ENCODE measurements at regions not wholly inside any gene's neighbourhood (a gene's known extent, or its start where the extent isn't known, plus 50 kb on each side); places are given as distances from the start of the nearest gene placed in this dataset.

DNA sequence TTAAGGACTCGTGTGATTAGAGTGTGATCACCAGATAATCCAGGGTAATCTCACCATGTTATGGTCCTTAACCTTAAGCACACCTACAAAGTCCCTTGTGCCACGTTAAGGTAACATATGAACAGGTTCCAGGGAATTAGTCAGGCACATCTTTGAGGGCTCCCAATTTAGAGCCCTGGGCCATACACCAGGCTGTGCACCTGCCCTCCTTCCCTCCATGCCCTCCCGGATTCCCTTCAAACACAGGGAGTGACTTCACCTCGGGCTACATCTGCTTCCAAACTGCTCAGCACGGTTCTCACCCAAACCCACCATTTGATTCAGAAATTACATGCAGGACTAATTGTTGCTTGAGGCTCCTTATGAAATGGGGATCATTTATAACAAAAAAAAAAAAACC is 93.9 kb upstream of the HABP2 start:
- Mint-ChIP-seq H3K4me1 (ENCODE audit: low read depth) (no peaks in the 10 kb centered on the region), H3K27me3 (peaks cover 59% of the 10 kb centered on the region), H3K27ac (no peak overlapping the region)

GRCh38 chr10:113459626-113460280 is 93.1 kb upstream of the HABP2 start:
- no peaks in the 10 kb centered on the region for H3K9me3 Mint-ChIP-seq

More for the DNA sequence above, 93.9 kb upstream of the HABP2 start:
- no peaks in the 10 kb centered on the region for H3K9me3 Mint-ChIP-seq
- H3K36me3 Mint-ChIP-seq (ENCODE audit: low read depth) = no peaks in the 10 kb centered on the region
- no peak for DNase-seq
- H3K4me3 Mint-ChIP-seq = no peak overlapping the region

DNA sequence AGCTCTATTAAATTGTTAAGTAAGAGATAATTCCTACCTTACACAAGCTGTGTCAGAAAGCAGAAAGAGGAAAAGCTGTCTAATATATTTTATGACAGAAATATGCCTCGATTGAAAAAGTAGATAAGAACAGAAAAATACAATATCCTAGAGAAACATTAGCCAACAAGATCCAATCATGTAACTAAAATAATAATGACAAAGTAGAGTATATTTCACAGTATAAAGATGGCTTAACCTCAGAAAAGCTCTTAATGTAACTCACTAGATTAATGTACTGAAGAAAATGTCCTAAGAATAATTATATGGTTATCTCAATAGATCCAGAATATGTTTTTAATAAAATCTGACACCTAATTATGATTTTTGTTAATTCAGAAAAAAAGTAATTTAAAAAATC is 89.8 kb upstream of the HABP2 start:
- Mint-ChIP-seq H3K4me3 (no peak overlapping the region), H3K4me1 (ENCODE audit: low read depth) (no peaks in the 10 kb centered on the region), H3K9me3 (no peaks in the 10 kb centered on the region), H3K27me3 (peaks cover 31% of the 10 kb centered on the region), H3K27ac (no peak overlapping the region), H3K36me3 (ENCODE audit: low read depth) (no peaks in the 10 kb centered on the region)
- no peak for DNase-seq

More at GRCh38 chr10:113459626-113460280, 93.1 kb upstream of the HABP2 start:
- Mint-ChIP-seq H3K36me3 (ENCODE audit: low read depth) (no peaks in the 10 kb centered on the region), H3K27me3 (peaks cover 54% of the 10 kb centered on the region), H3K4me1 (ENCODE audit: low read depth) (no peaks in the 10 kb centered on the region), H3K27ac (no peak overlapping the region), H3K4me3 (no peak overlapping the region)
- no peak for DNase-seq

GRCh38 chr10:113463777-113464176 is 89.1 kb upstream of the HABP2 start:
- no peak for DNase-seq

DNA sequence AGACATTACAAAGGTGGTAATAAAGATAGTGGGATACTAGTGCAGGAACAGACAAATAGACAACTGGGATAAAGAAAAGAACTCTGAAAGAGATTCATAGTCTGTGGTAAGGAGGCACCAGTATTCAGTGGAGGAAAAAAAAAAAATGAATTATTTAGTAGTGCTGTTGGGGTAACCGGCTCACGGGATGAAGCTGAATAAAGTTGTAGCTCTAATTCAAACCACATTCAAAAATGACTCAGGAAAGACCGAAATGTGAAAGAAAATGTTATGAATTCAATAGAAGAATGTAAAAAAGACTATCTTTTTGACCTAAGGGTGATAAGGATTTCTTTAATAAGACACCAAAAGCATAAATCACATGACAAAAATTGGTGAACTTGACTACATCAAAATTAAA is 83.1 kb upstream of the HABP2 start:
- no peak overlapping the region for H3K27ac Mint-ChIP-seq
- no peak for DNase-seq
- no peaks in the 10 kb centered on the region for H3K9me3 Mint-ChIP-seq
- no peaks in the 10 kb centered on the region for H3K4me1 Mint-ChIP-seq (ENCODE audit: low read depth)
- peaks cover under 1% of the 10 kb centered on the region for H3K27me3 Mint-ChIP-seq
- H3K4me3 Mint-ChIP-seq = no peak overlapping the region
- H3K36me3 Mint-ChIP-seq (ENCODE audit: low read depth) = no peaks in the 10 kb centered on the region

More at GRCh38 chr10:113463777-113464176, 89.1 kb upstream of the HABP2 start:
- Mint-ChIP-seq H3K27ac (no peak overlapping the region), H3K9me3 (no peaks in the 10 kb centered on the region), H3K27me3 (peaks cover 31% of the 10 kb centered on the region), H3K4me1 (ENCODE audit: low read depth) (no peaks in the 10 kb centered on the region), H3K4me3 (no peak overlapping the region), H3K36me3 (ENCODE audit: low read depth) (no peaks in the 10 kb centered on the region)

DNA sequence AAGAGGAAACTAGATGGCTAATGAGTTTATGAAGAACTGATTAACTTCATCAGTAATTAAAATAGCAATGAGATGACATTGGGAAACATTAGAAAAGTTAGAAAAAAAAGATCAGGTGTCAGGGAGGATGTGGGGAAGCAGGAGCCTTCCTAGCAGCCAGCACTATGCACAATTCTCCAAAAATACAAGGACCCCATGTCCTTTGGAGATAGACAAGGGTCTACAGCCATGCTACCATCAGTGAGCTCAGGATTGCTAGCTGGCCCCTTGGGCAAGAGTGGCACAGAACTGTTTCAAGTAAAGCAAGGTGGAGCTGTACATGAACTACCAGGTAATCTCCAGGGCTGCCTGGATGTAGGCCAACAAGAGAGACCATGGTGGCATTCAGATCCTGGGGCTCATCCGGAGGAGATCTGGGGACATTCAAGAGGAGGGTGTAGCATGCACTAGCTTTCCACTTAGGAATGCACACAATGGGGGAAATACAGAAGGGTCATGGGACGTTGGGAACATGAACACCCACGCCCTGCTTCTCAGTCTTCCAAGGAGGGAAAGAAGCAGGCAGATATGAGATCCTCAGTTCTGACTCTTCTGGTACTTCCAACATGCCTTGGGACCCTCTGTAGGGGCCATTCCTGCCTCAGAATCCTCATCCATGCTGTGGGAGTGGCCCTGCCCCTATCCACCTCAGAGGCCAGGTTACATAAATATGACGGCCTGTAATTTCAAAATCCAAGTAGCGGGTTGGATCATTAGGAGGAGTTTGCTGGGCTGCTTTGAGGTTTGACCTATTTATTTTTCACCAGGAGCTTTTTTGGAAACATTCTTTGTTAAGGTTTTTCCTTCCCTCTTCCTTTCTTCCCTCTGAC is 82.2 kb upstream of the HABP2 start:
- Mint-ChIP-seq H3K4me3 (no peak overlapping the region), H3K27me3 (peaks cover 6% of the 10 kb centered on the region), H3K4me1 (ENCODE audit: low read depth) (no peaks in the 10 kb centered on the region), H3K36me3 (ENCODE audit: low read depth) (no peaks in the 10 kb centered on the region), H3K27ac (no peak overlapping the region), H3K9me3 (no peaks in the 10 kb centered on the region)
- DNase-seq = no peak

GRCh38 chr10:113471241-113471996 is 81.4 kb upstream of the HABP2 start:
- no peak overlapping the region for H3K27ac Mint-ChIP-seq
- no peaks in the 10 kb centered on the region for H3K9me3 Mint-ChIP-seq
- H3K36me3 Mint-ChIP-seq (ENCODE audit: low read depth) = no peaks in the 10 kb centered on the region
- H3K4me3 Mint-ChIP-seq = no peak overlapping the region
- peaks cover 6% of the 10 kb centered on the region for H3K27me3 Mint-ChIP-seq
- no peak for DNase-seq
- H3K4me1 Mint-ChIP-seq (ENCODE audit: low read depth) = no peaks in the 10 kb centered on the region

DNA sequence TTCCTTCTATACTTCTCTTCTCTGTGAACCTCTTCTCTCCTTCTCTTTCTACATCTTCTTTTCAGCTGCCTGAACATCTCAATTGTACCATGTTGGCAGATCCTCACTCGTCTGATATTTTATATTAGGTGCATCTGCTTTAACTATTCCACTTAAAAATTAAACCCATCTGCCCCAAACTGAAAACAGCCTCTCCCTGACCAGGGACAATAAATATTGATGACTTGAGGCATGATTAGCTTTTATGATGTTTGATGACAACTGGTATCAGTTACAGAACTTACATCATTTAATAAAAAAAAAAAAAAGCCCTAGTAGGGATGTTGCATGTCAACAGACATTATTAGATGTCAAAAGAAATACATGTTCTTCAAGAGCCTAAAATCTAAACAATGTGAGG is 79.8 kb upstream of the HABP2 start:
- Mint-ChIP-seq H3K9me3 (no peaks in the 10 kb centered on the region), H3K4me3 (no peak overlapping the region), H3K36me3 (ENCODE audit: low read depth) (no peaks in the 10 kb centered on the region), H3K27ac (no peak overlapping the region), H3K4me1 (ENCODE audit: low read depth) (no peaks in the 10 kb centered on the region), H3K27me3 (peaks cover 6% of the 10 kb centered on the region)
- DNase-seq = no peak

DNA sequence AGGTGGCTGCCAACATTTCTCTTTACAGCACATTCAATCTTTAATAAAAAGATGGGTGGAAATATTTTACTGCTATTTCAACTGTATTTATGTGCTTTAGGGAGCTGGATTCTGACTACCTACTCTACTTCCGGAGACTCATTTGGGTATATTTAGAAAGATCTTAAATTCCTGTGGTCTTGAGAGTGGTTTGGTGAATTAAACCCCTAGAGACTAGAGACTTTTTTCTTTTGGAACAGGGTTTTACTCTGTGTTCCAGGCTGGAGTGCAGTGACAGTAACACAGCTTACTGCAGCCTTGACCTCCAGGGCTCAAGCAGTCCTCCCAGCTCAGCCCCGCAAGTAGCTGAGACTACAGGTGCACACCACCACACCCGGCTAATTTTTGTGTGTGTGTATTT is 79.0 kb upstream of the HABP2 start:
- Mint-ChIP-seq H3K4me3 (no peak overlapping the region), H3K27ac (no peak overlapping the region), H3K27me3 (peaks cover 6% of the 10 kb centered on the region), H3K9me3 (peaks cover 6% of the 10 kb centered on the region), H3K36me3 (ENCODE audit: low read depth) (no peaks in the 10 kb centered on the region), H3K4me1 (ENCODE audit: low read depth) (no peaks in the 10 kb centered on the region)
- no peak for DNase-seq

DNA sequence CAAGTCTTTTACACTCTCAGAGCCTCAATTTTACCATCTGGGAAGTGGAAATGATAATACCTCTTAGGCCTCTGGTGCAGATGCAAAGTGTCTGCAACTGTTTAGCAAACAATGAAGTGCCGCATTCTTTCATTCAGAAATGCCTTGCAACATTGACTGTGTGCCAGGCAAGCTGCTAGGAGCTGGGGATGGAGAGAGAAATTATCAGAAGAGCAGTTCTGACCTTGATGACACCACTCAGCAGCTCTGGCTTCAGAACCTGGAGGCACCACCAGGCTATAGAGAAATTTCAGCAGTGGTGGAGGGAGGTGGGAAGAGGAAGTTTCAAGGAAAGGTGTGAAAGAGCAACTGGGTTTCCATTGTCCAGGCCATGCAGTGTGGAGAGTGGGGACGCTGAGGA is 78.1 kb upstream of the HABP2 start:
- DNase-seq = no peak
- no peaks in the 10 kb centered on the region for H3K4me1 Mint-ChIP-seq (ENCODE audit: low read depth)
- H3K27ac Mint-ChIP-seq = no peak overlapping the region
- H3K27me3 Mint-ChIP-seq = peaks cover 6% of the 10 kb centered on the region
- H3K9me3 Mint-ChIP-seq = peaks cover 13% of the 10 kb centered on the region
- no peaks in the 10 kb centered on the region for H3K36me3 Mint-ChIP-seq (ENCODE audit: low read depth)
- H3K4me3 Mint-ChIP-seq = no peak overlapping the region

- peaks cover 19% of the 10 kb centered on the region for H3K9me3 Mint-ChIP-seq
- no peak overlapping the region for H3K4me3 Mint-ChIP-seq
- H3K4me1 Mint-ChIP-seq (ENCODE audit: low read depth) = no peaks in the 10 kb centered on the region
- no peak for DNase-seq
- no peaks in the 10 kb centered on the region for H3K36me3 Mint-ChIP-seq (ENCODE audit: low read depth)
- no peak overlapping the region for H3K27ac Mint-ChIP-seq
- H3K27me3 Mint-ChIP-seq = peaks cover 6% of the 10 kb centered on the region
Observed at GRCh38 chr10:113475381-113475807, 77.5 kb upstream of the HABP2 start.

DNA sequence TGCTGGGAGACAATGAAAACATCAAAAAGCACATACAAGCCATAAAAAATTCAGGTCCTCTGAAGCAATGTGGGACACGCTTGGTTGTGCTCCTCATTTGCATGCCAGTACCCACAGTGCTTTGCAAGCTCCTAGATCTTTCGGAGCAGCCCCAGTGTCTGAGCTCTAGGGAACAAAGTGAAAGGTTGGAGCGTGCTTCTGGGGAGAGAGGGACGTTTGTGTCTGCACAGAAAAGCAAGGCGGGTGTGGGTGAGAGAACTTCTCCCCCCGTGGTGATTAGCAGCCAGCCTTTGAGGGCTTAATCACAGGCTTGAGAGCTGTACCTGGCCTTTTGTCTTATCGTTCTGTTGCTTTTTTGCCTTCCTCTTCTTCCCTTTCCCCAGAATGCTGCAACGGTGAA is 76.7 kb upstream of the HABP2 start:
- H3K36me3 Mint-ChIP-seq (ENCODE audit: low read depth) = no peaks in the 10 kb centered on the region
- H3K4me3 Mint-ChIP-seq = no peak overlapping the region
- H3K27me3 Mint-ChIP-seq = peaks cover 6% of the 10 kb centered on the region
- no peak for DNase-seq
- H3K9me3 Mint-ChIP-seq = peaks cover 26% of the 10 kb centered on the region
- no peaks in the 10 kb centered on the region for H3K4me1 Mint-ChIP-seq (ENCODE audit: low read depth)
- no peak overlapping the region for H3K27ac Mint-ChIP-seq

GRCh38 chr10:113476673-113477072 is 76.2 kb upstream of the HABP2 start:
- H3K4me1 Mint-ChIP-seq (ENCODE audit: low read depth) = no peaks in the 10 kb centered on the region
- H3K9me3 Mint-ChIP-seq = peaks cover 27% of the 10 kb centered on the region
- H3K27ac Mint-ChIP-seq = no peak overlapping the region
- H3K27me3 Mint-ChIP-seq = peaks cover 6% of the 10 kb centered on the region
- DNase-seq = no peak
- H3K4me3 Mint-ChIP-seq = no peak overlapping the region
- H3K36me3 Mint-ChIP-seq (ENCODE audit: low read depth) = no peaks in the 10 kb centered on the region

GRCh38 chr10:113477451-113477850 is 75.4 kb upstream of the HABP2 start:
- DNase-seq = no peak
- peaks cover 6% of the 10 kb centered on the region for H3K27me3 Mint-ChIP-seq
- peaks cover 29% of the 10 kb centered on the region for H3K9me3 Mint-ChIP-seq
- H3K4me3 Mint-ChIP-seq = no peak overlapping the region
- H3K27ac Mint-ChIP-seq = no peak overlapping the region
- no peaks in the 10 kb centered on the region for H3K36me3 Mint-ChIP-seq (ENCODE audit: low read depth)
- no peaks in the 10 kb centered on the region for H3K4me1 Mint-ChIP-seq (ENCODE audit: low read depth)
